MCF 10A (cell line): ENCODE measurements at regions not wholly inside any gene's neighbourhood (a gene's known extent, or its start where the extent isn't known, plus 50 kb on each side); places are given as distances from the start of the nearest gene placed in this dataset.

Experiments
- BruUV-seq: library from RNA; stranded (reverse); fragments of 400-500 nt; replicated peaks from 2 replicates; lab custom pipeline; 2021; lab: Mats Ljungman, UMichigan
- CTCF ChIA-PET: fragments of 300-600 bp; sonication (Branson Sonifier 250); formaldehyde crosslinking; extraction: SDS; loops from one replicate; lab custom pipeline; 2021; ENCODE audit warnings: antibody characterized with exemption, inconsistent platforms; lab: Yijun Ruan, JAX
- POLR2A ChIA-PET: fragments of 300-600, 350-650 bp; sonication (Branson Sonifier 250); formaldehyde crosslinking; extraction: SDS; loops from one replicate; lab custom pipeline; 2020; ENCODE audit warnings: antibody characterized with exemption, inconsistent platforms; lab: Yijun Ruan, JAX
- DNase-seq: peaks from one replicate; pipeline ENCODE4 v3.0.0-alpha.2; 2018; ENCODE audit not compliant: unreplicated experiment
- H3K27ac Mint-ChIP-seq: one replicate; pipeline ENCODE4 v1.8.0; 2022; ENCODE audit warnings: mild to moderate bottlenecking, low read depth, mixed read lengths; ENCODE audit not compliant: unreplicated experiment
- H3K27me3 Mint-ChIP-seq: one replicate; pipeline ENCODE4 v1.8.0; 2022; ENCODE audit warnings: mixed read lengths; ENCODE audit not compliant: insufficient read depth, unreplicated experiment
- H3K36me3 Mint-ChIP-seq: one replicate; pipeline ENCODE4 v1.8.0; 2022; ENCODE audit warnings: mild to moderate bottlenecking, moderate library complexity, mixed read lengths; ENCODE audit not compliant: insufficient read depth, unreplicated experiment
- H3K4me1 Mint-ChIP-seq: one replicate; pipeline ENCODE4 v1.8.0; 2022; ENCODE audit warnings: mixed read lengths; ENCODE audit not compliant: insufficient read depth, unreplicated experiment
- H3K4me3 Mint-ChIP-seq: one replicate; pipeline ENCODE4 v1.8.0; 2022; ENCODE audit warnings: mild to moderate bottlenecking, moderate library complexity, mixed read lengths; ENCODE audit not compliant: unreplicated experiment
- H3K9me3 Mint-ChIP-seq: one replicate; pipeline ENCODE4 v1.8.0; 2022; ENCODE audit warnings: mixed read lengths; ENCODE audit not compliant: unreplicated experiment
- intact Hi-C: fragments of 100-400 bp; cut with micrococcal nuclease; formaldehyde crosslinking; loops from 2 replicates; pipeline ENCODE4 v1.14.1; 2022
- TF ChIP-seq, protein P1 (sequence below): fragments of 200-600 bp; IDR thresholded peaks from one replicate; pipeline ENCODE4 v1.8.0; 2022; ENCODE audit warnings: antibody characterized with exemption, mild to moderate bottlenecking; ENCODE audit not compliant: unreplicated experiment

DNA sequence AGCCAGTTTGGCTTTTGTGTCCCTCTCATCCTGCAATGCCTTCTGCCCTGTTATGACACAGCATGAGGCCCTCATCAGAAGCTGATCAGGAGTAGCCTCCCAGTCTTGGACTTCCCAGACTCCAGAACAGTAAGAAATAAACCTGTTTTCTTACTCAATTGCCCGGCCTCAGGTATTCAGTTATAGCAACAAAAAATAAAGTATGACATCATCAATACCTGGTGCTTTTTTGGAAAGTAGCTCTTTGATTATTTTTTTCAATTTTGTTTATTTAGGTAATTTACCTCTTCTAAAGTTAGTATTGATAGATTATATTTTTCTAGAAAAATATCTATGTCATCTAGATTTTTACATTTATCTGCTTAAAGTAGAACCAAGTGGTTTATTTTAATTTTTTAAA, 112.8 kb upstream of the CES5A start:
- Mint-ChIP-seq H3K36me3 (no peaks in the 10 kb centered on the region), H3K4me3 (no peak overlapping the region), H3K27ac (no peak overlapping the region), H3K9me3 (no peaks in the 10 kb centered on the region), H3K27me3 (peaks cover 40% of the 10 kb centered on the region), H3K4me1 (no peaks in the 10 kb centered on the region)
- no peak for DNase-seq
- intact Hi-C loops = no loop called here
- no TSS peak for BruUV-seq
- TF ChIP-seq, protein P1, sequence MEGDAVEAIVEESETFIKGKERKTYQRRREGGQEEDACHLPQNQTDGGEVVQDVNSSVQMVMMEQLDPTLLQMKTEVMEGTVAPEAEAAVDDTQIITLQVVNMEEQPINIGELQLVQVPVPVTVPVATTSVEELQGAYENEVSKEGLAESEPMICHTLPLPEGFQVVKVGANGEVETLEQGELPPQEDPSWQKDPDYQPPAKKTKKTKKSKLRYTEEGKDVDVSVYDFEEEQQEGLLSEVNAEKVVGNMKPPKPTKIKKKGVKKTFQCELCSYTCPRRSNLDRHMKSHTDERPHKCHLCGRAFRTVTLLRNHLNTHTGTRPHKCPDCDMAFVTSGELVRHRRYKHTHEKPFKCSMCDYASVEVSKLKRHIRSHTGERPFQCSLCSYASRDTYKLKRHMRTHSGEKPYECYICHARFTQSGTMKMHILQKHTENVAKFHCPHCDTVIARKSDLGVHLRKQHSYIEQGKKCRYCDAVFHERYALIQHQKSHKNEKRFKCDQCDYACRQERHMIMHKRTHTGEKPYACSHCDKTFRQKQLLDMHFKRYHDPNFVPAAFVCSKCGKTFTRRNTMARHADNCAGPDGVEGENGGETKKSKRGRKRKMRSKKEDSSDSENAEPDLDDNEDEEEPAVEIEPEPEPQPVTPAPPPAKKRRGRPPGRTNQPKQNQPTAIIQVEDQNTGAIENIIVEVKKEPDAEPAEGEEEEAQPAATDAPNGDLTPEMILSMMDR = no peak
- CTCF ChIA-PET = interaction anchor here (0.6 to 0.7 kb wide), 2 partner anchors 9 to 31 kb away, joined by 3 read pairs; no protein-coding TSS in a partner anchor
- POLR2A ChIA-PET = no interaction called here

GRCh38 chr16:55982597-55982996, 107.4 kb upstream of the CES5A start:
- no peaks in the 10 kb centered on the region for H3K9me3 Mint-ChIP-seq
- intact Hi-C loops = no loop called here
- CTCF ChIA-PET = no interaction called here

GRCh38 chr16:55981557-55981956, 106.4 kb upstream of the CES5A start:
- no peaks in the 10 kb centered on the region for H3K36me3 Mint-ChIP-seq
- no peak overlapping the region for H3K27ac Mint-ChIP-seq
- no peaks in the 10 kb centered on the region for H3K9me3 Mint-ChIP-seq
- H3K27me3 Mint-ChIP-seq = peaks cover 39% of the 10 kb centered on the region
- TF ChIP-seq, protein P1 = no peak
- no peak for DNase-seq
- H3K4me1 Mint-ChIP-seq = no peaks in the 10 kb centered on the region
- no TSS peak for BruUV-seq
- ChIA-PET CTCF (interaction anchor here (1.8 kb wide), 1 partner anchor 38 kb away, joined by 4 read pairs; no protein-coding TSS in a partner anchor), POLR2A (no interaction called here)
- intact Hi-C loops = no loop called here
- H3K4me3 Mint-ChIP-seq = no peak overlapping the region

More at GRCh38 chr16:55982597-55982996, 107.4 kb upstream of the CES5A start:
- no peak for DNase-seq
- Mint-ChIP-seq H3K36me3 (no peaks in the 10 kb centered on the region), H3K27ac (no peak overlapping the region), H3K4me3 (no peak overlapping the region), H3K27me3 (peaks cover 43% of the 10 kb centered on the region), H3K4me1 (no peaks in the 10 kb centered on the region)
- TF ChIP-seq, protein P1 = no peak
- POLR2A ChIA-PET = no interaction called here
- BruUV-seq = no TSS peak

DNA sequence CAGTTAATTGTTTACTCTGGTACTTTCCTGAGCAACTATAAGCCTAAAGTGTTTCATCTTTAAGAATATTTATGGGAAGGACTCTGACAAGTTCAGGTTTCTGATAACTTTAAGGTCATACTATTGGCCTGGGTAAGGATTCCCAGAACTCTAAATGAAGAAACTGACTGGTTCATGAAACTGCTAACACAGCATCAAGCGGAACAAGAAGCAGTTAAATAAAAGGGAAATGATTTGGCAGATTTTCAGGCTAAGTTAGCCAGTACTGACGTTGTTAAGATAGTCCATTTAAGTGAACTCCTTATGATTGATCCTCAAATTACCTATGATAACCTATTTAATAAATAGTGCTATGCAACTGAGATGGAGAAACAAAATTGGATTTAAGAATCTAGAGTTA, 101.6 kb upstream of the CES5A start:
- DNase-seq = no peak
- Mint-ChIP-seq H3K27ac (no peak overlapping the region), H3K27me3 (no peaks in the 10 kb centered on the region), H3K4me1 (no peaks in the 10 kb centered on the region), H3K4me3 (no peak overlapping the region), H3K36me3 (no peaks in the 10 kb centered on the region), H3K9me3 (no peaks in the 10 kb centered on the region)
- intact Hi-C loops = no loop called here
- ChIA-PET POLR2A (no interaction called here), CTCF (interaction anchor here (1.3 kb wide), 1 partner anchor 31 kb away, joined by 6 read pairs; no protein-coding TSS in a partner anchor)
- TF ChIP-seq, protein P1 = no peak
- no TSS peak for BruUV-seq
